B cell (primary cell): ENCODE measurements at regions not wholly inside any gene's neighbourhood (a gene's known extent, or its start where the extent isn't known, plus 50 kb on each side); places are given as distances from the start of the nearest gene placed in this dataset.

Source experiments
- ATAC-seq: fragments of 200-7000 bp; cut with Tn5 transposase; one replicate; pipeline ENCODE4 v1.10.0; 2021; ENCODE audit warnings: low read depth, mild to moderate bottlenecking, moderate number of reproducible peaks, moderate library complexity
- CTCF ChIA-PET: fragments of 350-600 bp; sonication (Branson Sonifier 250); formaldehyde crosslinking; loops from one replicate; lab custom pipeline; 2021; ENCODE audit warnings: antibody characterized with exemption, inconsistent platforms; lab: Charles Lee
- POLR2A ChIA-PET: fragments of 350-600 bp; sonication (Branson Sonifier 250); formaldehyde crosslinking; loops from one replicate; lab custom pipeline; 2021; ENCODE audit warnings: antibody characterized with exemption; lab: Charles Lee
- DNase-seq: peaks from one replicate; pipeline ENCODE4 v3.0.0; 2013
- H2AFZ ChIP-seq: 2 replicates; pipeline ENCODE4 v1.6.1; 2012; ENCODE audit warnings: mild to moderate bottlenecking, low read depth, low read length; ENCODE audit not compliant: insufficient read depth, poor library complexity, severe bottlenecking
- H3K27ac ChIP-seq, 2 donors: 1 replicate in 1 of 2; 2 replicates in 1 of 2; pipeline ENCODE4 v1.5.1; 2012 to 2013; ENCODE audit warnings: low read length in 2 of 2, mild to moderate bottlenecking in 2 of 2, moderate library complexity in 1 of 2
- H3K27me3 ChIP-seq, 4 experiments: fragments of 200-600 bp in 1 of 4; sonication (generic) in 1 of 4; replicated peaks in 1 of 4; 1 replicate in 2 of 4; 2 replicates in 2 of 4; pipeline versions ENCODE4 v1.6.1 to v1.7.0; 2013 to 2016; ENCODE audit warnings: low read length in 3 of 4, mild to moderate bottlenecking in 2 of 4, mixed read lengths in 1 of 4, moderate library complexity in 1 of 4; ENCODE audit not compliant: insufficient read depth in 4 of 4, control insufficient read depth in 3 of 4; ENCODE audit errors: control extremely low read depth in 1 of 4
- H3K36me3 ChIP-seq, 2 experiments: replicated peaks in 1 of 2; 1 replicate in 1 of 2; 2 replicates in 1 of 2; pipeline versions ENCODE4 v1.6.1 to v1.7.1; 2013; ENCODE audit warnings: low read length in 1 of 2; ENCODE audit not compliant: insufficient read depth in 2 of 2, control insufficient read depth in 1 of 2; ENCODE audit errors: control extremely low read depth in 1 of 2, extremely low read depth in 1 of 2
- H3K4me1 ChIP-seq, 2 donors: fragments of 200-600 bp in 1 of 2; sonication (generic) in 1 of 2; 1 replicate in 1 of 2; 2 replicates in 1 of 2; pipeline versions ENCODE4 v1.5.1 to v1.6.1; 2013 to 2017; ENCODE audit warnings: low read length in 2 of 2; ENCODE audit not compliant: control insufficient read depth in 2 of 2, insufficient read depth in 2 of 2
- H3K4me2 ChIP-seq: replicated peaks from 2 replicates; pipeline ENCODE3; 2012; ENCODE audit warnings: mild to moderate bottlenecking, low read depth, low read length; ENCODE audit not compliant: poor library complexity, severe bottlenecking
- H3K4me3 ChIP-seq, 5 experiments: fragments of 200-600 bp in 1 of 5; sonication (generic) in 1 of 5; 1 replicate in 3 of 5; 2 replicates in 2 of 5; pipeline versions ENCODE4 v1.5.1 to v1.7.0; 2011 to 2016; ENCODE audit warnings: low read length in 4 of 5, mild to moderate bottlenecking in 4 of 5, low read depth in 2 of 5, control low read depth in 1 of 5, moderate library complexity in 1 of 5; ENCODE audit not compliant: insufficient read depth in 1 of 5; ENCODE audit errors: control extremely low read depth in 1 of 5, extremely low read depth in 1 of 5
- H3K79me2 ChIP-seq: fragments of 200-600 bp; sonication (generic); one replicate; pipeline ENCODE4 v1.6.0; 2016; ENCODE audit warnings: low read length; ENCODE audit not compliant: control insufficient read depth, insufficient read depth
- H3K9ac ChIP-seq: fragments of 200-600 bp; sonication (generic); 2 replicates; pipeline ENCODE4 v1.6.1; 2017; ENCODE audit warnings: mild to moderate bottlenecking, low read length, moderate library complexity
- H3K9me3 ChIP-seq, 3 donors: one replicate each; pipeline versions ENCODE4 v1.6.1 to v1.7.1; 2013; ENCODE audit warnings: low read length in 2 of 3; ENCODE audit not compliant: control insufficient read depth in 2 of 3, insufficient read depth in 1 of 3; ENCODE audit errors: control extremely low read depth in 1 of 3
- H4K20me1 ChIP-seq: 2 replicates; pipeline ENCODE4 v1.6.0; 2012; ENCODE audit warnings: mild to moderate bottlenecking, low read length; ENCODE audit not compliant: insufficient read depth, control insufficient read depth, poor library complexity, severe bottlenecking
- H3K27ac Mint-ChIP-seq: one replicate; pipeline ENCODE4 v1.8.0; 2021; ENCODE audit warnings: mixed read lengths
- H3K27me3 Mint-ChIP-seq: one replicate; pipeline ENCODE4 v1.8.0; 2021; ENCODE audit warnings: mixed read lengths
- H3K4me1 Mint-ChIP-seq: one replicate; pipeline ENCODE4 v1.8.0; 2021; ENCODE audit warnings: mixed read lengths
- H3K4me3 Mint-ChIP-seq: one replicate; pipeline ENCODE4 v1.8.0; 2021; ENCODE audit warnings: mixed read lengths
- H3K9me3 Mint-ChIP-seq: one replicate; pipeline ENCODE4 v1.8.0; 2022; ENCODE audit warnings: mixed read lengths; ENCODE audit not compliant: insufficient read depth
- EZH2 ChIP-seq: IDR thresholded peaks from 2 replicates; pipeline ENCODE4 v1.6.1; 2012; ENCODE audit warnings: borderline replicate concordance, low read depth, mild to moderate bottlenecking, moderate library complexity, low read length; ENCODE audit not compliant: insufficient read depth, poor library complexity, severe bottlenecking
- WGBS: methylation state at CpG from one replicate; pipeline ENCODE4 v1.1.5; 2013; ENCODE audit warnings: missing lambda C conversion rate; ENCODE audit not compliant: insufficient coverage; 5-methylcytosine and 5-hydroxymethylcytosine counted together
- intact Hi-C: fragments of 100-400 bp; cut with micrococcal nuclease; formaldehyde crosslinking; loops from one replicate; pipeline ENCODE4 v1.10.0; 2022
- TF ChIP-seq, protein P1 (sequence below): fragments of 200-600 bp; IDR thresholded peaks from one replicate; pipeline ENCODE4 v1.8.0; 2022; ENCODE audit warnings: antibody characterized with exemption, mild to moderate bottlenecking

DNA sequence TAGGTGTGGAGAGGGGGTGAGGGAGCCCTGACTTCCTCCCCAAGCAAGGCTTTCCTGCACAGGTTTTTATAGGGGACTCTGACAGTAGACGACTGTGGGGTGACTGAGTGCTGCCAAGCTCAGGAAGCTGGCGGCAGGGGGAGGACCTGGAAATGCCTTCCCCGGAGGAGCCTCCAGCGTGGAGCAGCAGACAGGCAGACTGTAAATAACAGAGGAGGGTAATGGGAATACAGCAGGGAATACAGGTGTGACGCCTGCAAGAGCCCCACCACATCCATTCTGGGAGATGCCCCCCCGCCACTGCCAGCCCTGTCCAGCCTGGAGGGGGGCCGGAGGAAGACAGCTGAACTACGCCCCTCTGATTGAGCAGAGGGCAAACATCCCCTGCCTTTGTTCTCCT, 190.4 kb downstream of the UQCRFS1 start:
- Histone ChIP-seq H3K36me3 (no peaks in the 10 kb centered on the region), H3K4me3 (no peak overlapping the region), H3K4me1 (no peaks in the 10 kb centered on the region), H3K79me2 (no peaks in the 10 kb centered on the region), H3K4me2 (no peak overlapping the region), H3K9ac (no peak overlapping the region), H3K9me3 (peaks cover 0 to 43% (median 0%) of the 10 kb centered on the region in 3 donors), H4K20me1 (no peaks in the 10 kb centered on the region), H3K27ac (no peak overlapping the region), H3K27me3 (no peaks in the 10 kb centered on the region), H2AFZ (no peak overlapping the region)
- ATAC-seq = no peak
- no peak overlapping the region for H3K4me3 Mint-ChIP-seq
- ChIA-PET POLR2A (no interaction called here), CTCF (no interaction called here)
- TF ChIP-seq, protein P1, sequence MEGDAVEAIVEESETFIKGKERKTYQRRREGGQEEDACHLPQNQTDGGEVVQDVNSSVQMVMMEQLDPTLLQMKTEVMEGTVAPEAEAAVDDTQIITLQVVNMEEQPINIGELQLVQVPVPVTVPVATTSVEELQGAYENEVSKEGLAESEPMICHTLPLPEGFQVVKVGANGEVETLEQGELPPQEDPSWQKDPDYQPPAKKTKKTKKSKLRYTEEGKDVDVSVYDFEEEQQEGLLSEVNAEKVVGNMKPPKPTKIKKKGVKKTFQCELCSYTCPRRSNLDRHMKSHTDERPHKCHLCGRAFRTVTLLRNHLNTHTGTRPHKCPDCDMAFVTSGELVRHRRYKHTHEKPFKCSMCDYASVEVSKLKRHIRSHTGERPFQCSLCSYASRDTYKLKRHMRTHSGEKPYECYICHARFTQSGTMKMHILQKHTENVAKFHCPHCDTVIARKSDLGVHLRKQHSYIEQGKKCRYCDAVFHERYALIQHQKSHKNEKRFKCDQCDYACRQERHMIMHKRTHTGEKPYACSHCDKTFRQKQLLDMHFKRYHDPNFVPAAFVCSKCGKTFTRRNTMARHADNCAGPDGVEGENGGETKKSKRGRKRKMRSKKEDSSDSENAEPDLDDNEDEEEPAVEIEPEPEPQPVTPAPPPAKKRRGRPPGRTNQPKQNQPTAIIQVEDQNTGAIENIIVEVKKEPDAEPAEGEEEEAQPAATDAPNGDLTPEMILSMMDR = no peak
- no peak for TF ChIP-seq EZH2
- WGBS = 37% methylated on average over 6 of the region's 8 CpGs
- DNase-seq = no peak
- no peaks in the 10 kb centered on the region for H3K9me3 Mint-ChIP-seq
- no peak overlapping the region for H3K27ac Mint-ChIP-seq
- intact Hi-C loops = no loop called here
- no peaks in the 10 kb centered on the region for H3K27me3 Mint-ChIP-seq
- no peaks in the 10 kb centered on the region for H3K4me1 Mint-ChIP-seq

DNA sequence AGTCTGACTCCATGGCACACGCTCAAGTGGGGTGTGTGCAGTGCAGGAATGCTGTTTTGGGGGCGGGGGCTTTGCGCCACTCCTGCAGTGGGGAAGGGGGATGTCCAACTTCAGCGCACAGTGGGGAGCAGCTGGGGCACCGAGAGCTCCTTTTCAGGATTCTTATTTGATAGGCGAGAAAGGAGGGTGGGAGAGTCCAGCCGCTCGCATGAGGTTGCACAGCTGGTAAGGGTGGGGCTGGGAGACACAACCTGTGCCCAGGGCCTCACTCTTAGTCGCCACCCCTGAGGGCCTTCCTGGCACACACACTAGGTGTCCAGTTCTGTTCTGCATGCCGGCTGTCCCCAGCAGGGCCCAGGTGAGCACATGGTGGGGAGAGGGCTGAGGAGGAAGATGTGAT, 190.8 kb downstream of the UQCRFS1 start:
- ChIA-PET POLR2A (no interaction called here), CTCF (no interaction called here)
- no peaks in the 10 kb centered on the region for H3K9me3 Mint-ChIP-seq
- Histone ChIP-seq H3K27me3 (no peaks in the 10 kb centered on the region), H4K20me1 (no peaks in the 10 kb centered on the region), H2AFZ (no peak overlapping the region), H3K27ac (no peak overlapping the region), H3K79me2 (no peaks in the 10 kb centered on the region), H3K9me3 (peaks cover 0 to 42% (median 0%) of the 10 kb centered on the region in 3 donors), H3K36me3 (no peaks in the 10 kb centered on the region), H3K4me2 (no peak overlapping the region), H3K4me1 (no peaks in the 10 kb centered on the region), H3K4me3 (no peak overlapping the region), H3K9ac (no peak overlapping the region)
- intact Hi-C loops = no loop called here
- H3K27me3 Mint-ChIP-seq = no peaks in the 10 kb centered on the region
- 97% methylated on average over 9 of the region's 10 CpGs for WGBS
- H3K4me3 Mint-ChIP-seq = no peak overlapping the region
- ATAC-seq (no peak), DNase-seq (no peak)
- no peaks in the 10 kb centered on the region for H3K4me1 Mint-ChIP-seq
- no peak overlapping the region for H3K27ac Mint-ChIP-seq
- TF ChIP-seq EZH2 = no peak
- TF ChIP-seq, protein P1 = no peak
